ENCODE measurements at regions not wholly inside any gene's neighbourhood (a gene's known extent, or its start where the extent isn't known, plus 50 kb on each side); places are given as distances from the start of the nearest gene placed in this dataset.

GRCh38 chr7:1286946-1287645, 54.4 kb downstream of the UNCX start:
- no peak for TF ChIP-seq CTCF (IDR thresholded peaks at IDR 0.05)
- Histone ChIP-seq H3K4me3 (no peak overlapping the region), H3K27ac (no peak overlapping the region)
- DNase-seq (ENCODE audit: low spot score) = no peak

GRCh38 chr7:1287752-1288201, 55.1 kb downstream of the UNCX start:
- DNase-seq (ENCODE audit: low spot score) = no peak
- Histone ChIP-seq H3K27ac (no peak overlapping the region), H3K4me3 (no peak overlapping the region)
- no peak for TF ChIP-seq CTCF (IDR thresholded peaks at IDR 0.05)

GRCh38 chr7:1288390-1288995, 55.8 kb downstream of the UNCX start:
- no peak for DNase-seq (ENCODE audit: low spot score)
- H3K4me3 ChIP-seq = no peak overlapping the region
- TF ChIP-seq CTCF (IDR thresholded peaks at IDR 0.05) = no peak
- H3K27ac ChIP-seq = no peak overlapping the region

- H3K4me3 ChIP-seq = no peak overlapping the region
- TF ChIP-seq CTCF (IDR thresholded peaks at IDR 0.05) = no peak
- no peak overlapping the region for H3K27ac ChIP-seq
- no peak for DNase-seq (ENCODE audit: low spot score)
Observed at GRCh38 chr7:1288996-1289551, 56.4 kb downstream of the UNCX start.

- no peak for DNase-seq (ENCODE audit: low spot score)
- Histone ChIP-seq H3K27ac (no peak overlapping the region), H3K4me3 (peak overlapping the region; percentile 70)
- TF ChIP-seq CTCF (IDR thresholded peaks at IDR 0.05) = no peak
Observed at GRCh38 chr7:1289666-1290025, 57.0 kb downstream of the UNCX start.

GRCh38 chr7:1290026-1290678, 57.5 kb downstream of the UNCX start:
- DNase-seq (ENCODE audit: low spot score) = no peak
- peak overlapping the region; percentile 70 for H3K4me3 ChIP-seq
- no peak for TF ChIP-seq CTCF (IDR thresholded peaks at IDR 0.05)

More at GRCh38 chr7:1290026-1290678, 57.5 kb downstream of the UNCX start:
- no peak overlapping the region for H3K27ac ChIP-seq
